Transverse colon (tissue), 3 donors: ENCODE measurements at regions not wholly inside any gene's neighbourhood (a gene's known extent, or its start where the extent isn't known, plus 50 kb on each side); places are given as distances from the start of the nearest gene placed in this dataset.

ENCODE experiments used
- POLR2A ChIP-seq: fragments of 450-650 bp; IDR thresholded peaks from one replicate; pipeline ENCODE4 v1.6.1; 2016; ENCODE audit warnings: antibody characterized with exemption, mild to moderate bottlenecking, moderate library complexity
- POLR2AphosphoS5 ChIP-seq, 3 donors: sonication (generic); formaldehyde crosslinking; IDR thresholded peaks; one replicate each; pipeline ENCODE4 v1.6.1; 2016; ENCODE audit warnings: antibody characterized with exemption in 3 of 3

GRCh38 chr2:147525819-147526489 lies 318.9 kb upstream of the ACVR2A start:
- TF ChIP-seq POLR2A (no peak), POLR2AphosphoS5 (IDR thresholded peaks at IDR 0.05) (no peak)
